ENCODE measurements at regions not wholly inside any gene's neighbourhood (a gene's known extent, or its start where the extent isn't known, plus 50 kb on each side); places are given as distances from the start of the nearest gene placed in this dataset.
A peak's percentile ranks its signal among the peaks of the same experiment; 100 is the strongest.

DNA sequence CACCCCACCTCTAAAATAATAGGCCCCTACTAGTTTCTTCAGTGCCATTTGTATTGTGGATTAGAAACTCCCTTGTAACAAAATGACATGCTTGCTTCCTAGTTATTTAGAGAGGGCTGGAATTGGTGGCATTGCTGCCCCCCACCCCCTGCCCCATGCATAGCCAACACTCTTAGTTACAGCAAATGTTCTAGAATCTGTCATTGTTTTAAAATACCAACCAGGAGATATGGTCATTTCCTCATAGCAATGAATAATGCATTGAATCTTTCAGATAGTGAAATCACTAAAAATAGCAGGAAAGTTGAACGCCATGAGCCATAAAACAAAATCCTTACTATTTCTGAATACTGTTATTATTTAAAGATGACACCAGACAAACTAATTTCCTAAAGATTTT, 292.5 kb downstream of the ARPP21 start:
- no peaks in the 10 kb centered on the region for H3K36me3 ChIP-seq (ENCODE audit: insufficient read depth, low read length)
- H4K20me1 ChIP-seq (ENCODE audit: insufficient read depth, low read depth, low read length): no peaks in the 10 kb centered on the region
- no peaks in the 10 kb centered on the region for H3K9me3 ChIP-seq (ENCODE audit: low read length)
- no peak overlapping the region for H3K27ac ChIP-seq (ENCODE audit: low read length)
- H3K4me3 ChIP-seq (ENCODE audit: low read length): no peak overlapping the region
- H3K9ac ChIP-seq (ENCODE audit: low read length): no peak overlapping the region
- H3K9me2 ChIP-seq (replicated peaks; ENCODE audit: insufficient read depth, low read length): no peaks in the 10 kb centered on the region
- no peaks in the 10 kb centered on the region for H3K79me2 ChIP-seq (ENCODE audit: low read length)
- no peaks in the 10 kb centered on the region for H3K4me1 ChIP-seq (ENCODE audit: low read length)
- H2AFZ ChIP-seq (ENCODE audit: low read length): no peak overlapping the region
- no peaks in the 10 kb centered on the region for H3K27me3 ChIP-seq (ENCODE audit: low read length)
- no peak overlapping the region for H3K4me2 ChIP-seq (ENCODE audit: low read depth, low read length, poor library complexity, severe bottlenecking)
- DNase-seq: no peak

DNA sequence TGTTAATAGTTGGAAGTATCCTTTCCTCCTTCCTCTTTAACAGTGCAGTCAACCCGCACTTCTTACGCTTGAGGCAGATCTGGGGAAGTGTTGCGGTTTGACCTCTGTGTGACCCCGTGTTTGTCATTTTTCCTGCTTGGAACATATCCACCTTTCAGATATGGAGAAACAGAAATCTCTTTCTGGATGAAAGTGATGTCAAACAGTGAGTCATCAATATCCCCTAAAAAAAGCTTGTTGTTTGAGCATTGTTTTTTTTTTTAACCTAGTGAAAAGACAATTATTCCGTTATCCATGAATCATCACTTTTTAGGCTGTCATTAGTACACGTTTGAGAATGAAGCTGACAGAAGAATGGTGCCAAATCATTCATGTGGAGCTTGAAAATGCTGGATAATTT, 293.7 kb downstream of the ARPP21 start:
- Histone ChIP-seq H3K79me2 (ENCODE audit: low read length) (no peaks in the 10 kb centered on the region), H3K4me3 (ENCODE audit: low read length) (no peak overlapping the region), H4K20me1 (ENCODE audit: insufficient read depth, low read depth, low read length) (no peaks in the 10 kb centered on the region), H3K9ac (ENCODE audit: low read length) (no peak overlapping the region), H3K27me3 (ENCODE audit: low read length) (no peaks in the 10 kb centered on the region), H2AFZ (ENCODE audit: low read length) (no peak overlapping the region), H3K27ac (ENCODE audit: low read length) (no peak overlapping the region), H3K4me2 (ENCODE audit: low read depth, low read length, poor library complexity, severe bottlenecking) (no peak overlapping the region), H3K9me2 (replicated peaks; ENCODE audit: insufficient read depth, low read length) (no peaks in the 10 kb centered on the region), H3K36me3 (ENCODE audit: insufficient read depth, low read length) (no peaks in the 10 kb centered on the region), H3K4me1 (ENCODE audit: low read length) (no peaks in the 10 kb centered on the region), H3K9me3 (ENCODE audit: low read length) (no peaks in the 10 kb centered on the region)
- no peak for DNase-seq

DNA sequence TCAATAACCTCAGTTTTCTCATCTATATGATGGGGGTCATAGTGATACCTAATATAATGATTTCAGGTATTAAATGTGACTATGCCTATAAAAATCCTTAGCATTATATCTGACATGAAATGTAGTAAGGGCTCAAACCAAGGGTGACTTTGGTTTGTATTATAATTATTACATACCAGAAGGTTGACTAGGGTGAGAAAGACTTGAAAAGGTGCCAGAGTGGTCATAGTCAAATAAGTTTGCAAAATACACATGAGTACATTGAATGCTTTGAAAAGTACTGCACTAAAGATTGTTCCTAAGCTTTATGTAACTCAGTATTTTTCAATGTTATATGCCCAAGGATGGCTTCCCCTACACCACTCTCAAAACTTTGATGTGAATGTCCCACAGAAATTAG, 297.2 kb downstream of the ARPP21 start:
- Histone ChIP-seq H3K79me2 (ENCODE audit: low read length) (no peaks in the 10 kb centered on the region), H3K4me3 (ENCODE audit: low read length) (no peak overlapping the region), H3K36me3 (ENCODE audit: insufficient read depth, low read length) (no peaks in the 10 kb centered on the region)

DNA sequence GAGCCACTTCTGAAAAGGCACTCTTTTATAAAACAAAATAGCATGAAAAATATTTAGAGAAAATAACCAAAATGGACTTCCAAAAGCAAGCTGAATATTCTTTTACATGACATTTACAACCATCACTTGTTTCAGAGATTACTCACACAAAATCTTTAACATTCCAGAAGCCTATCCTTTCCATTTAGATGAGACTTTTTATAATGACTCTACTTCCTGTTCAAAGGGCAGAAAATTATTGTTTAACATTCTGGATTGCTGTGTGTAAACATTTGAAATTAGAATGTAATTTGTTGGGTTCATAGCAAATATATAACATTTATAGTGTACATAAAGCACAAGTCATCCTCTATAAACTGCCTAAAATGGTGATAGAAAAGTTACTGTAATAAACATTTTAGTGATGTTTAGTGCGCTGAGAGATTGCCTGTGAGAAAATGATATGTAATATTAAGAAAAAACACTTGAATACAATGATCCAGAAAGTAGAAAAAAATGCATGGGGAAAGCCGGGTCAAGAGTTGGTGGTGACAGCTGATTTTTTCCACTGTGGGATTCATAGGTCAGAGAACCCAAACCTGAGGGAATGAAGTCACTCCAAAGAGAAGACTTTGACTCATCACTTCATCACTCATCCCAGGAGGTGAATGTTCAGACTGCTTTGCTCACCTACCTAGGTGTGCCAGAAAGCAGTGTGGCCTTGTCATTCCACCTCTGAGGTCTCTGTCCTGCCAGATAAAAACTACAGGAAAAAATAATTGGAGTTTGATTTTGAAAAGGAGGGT, 305.8 kb downstream of the ARPP21 start:
- Histone ChIP-seq H4K20me1 (ENCODE audit: insufficient read depth, low read depth, low read length) (no peaks in the 10 kb centered on the region), H3K4me1 (ENCODE audit: low read length) (no peaks in the 10 kb centered on the region), H3K9ac (ENCODE audit: low read length) (no peak overlapping the region), H2AFZ (ENCODE audit: low read length) (no peak overlapping the region), H3K9me3 (ENCODE audit: low read length) (no peaks in the 10 kb centered on the region), H3K79me2 (ENCODE audit: low read length) (no peaks in the 10 kb centered on the region), H3K4me3 (ENCODE audit: low read length) (no peak overlapping the region), H3K9me2 (replicated peaks; ENCODE audit: insufficient read depth, low read length) (no peaks in the 10 kb centered on the region), H3K36me3 (ENCODE audit: insufficient read depth, low read length) (no peaks in the 10 kb centered on the region), H3K4me2 (ENCODE audit: low read depth, low read length, poor library complexity, severe bottlenecking) (no peak overlapping the region), H3K27ac (ENCODE audit: low read length) (no peak overlapping the region), H3K27me3 (ENCODE audit: low read length) (no peaks in the 10 kb centered on the region)
- no peak for DNase-seq

More for the DNA sequence above, 297.2 kb downstream of the ARPP21 start:
- no peaks in the 10 kb centered on the region for H3K27me3 ChIP-seq (ENCODE audit: low read length)
- H4K20me1 ChIP-seq (ENCODE audit: insufficient read depth, low read depth, low read length): no peaks in the 10 kb centered on the region
- no peaks in the 10 kb centered on the region for H3K4me1 ChIP-seq (ENCODE audit: low read length)
- no peaks in the 10 kb centered on the region for H3K9me2 ChIP-seq (replicated peaks; ENCODE audit: insufficient read depth, low read length)
- DNase-seq: no peak
- no peaks in the 10 kb centered on the region for H3K9me3 ChIP-seq (ENCODE audit: low read length)
- no peak overlapping the region for H3K4me2 ChIP-seq (ENCODE audit: low read depth, low read length, poor library complexity, severe bottlenecking)
- H2AFZ ChIP-seq (ENCODE audit: low read length): no peak overlapping the region
- H3K9ac ChIP-seq (ENCODE audit: low read length): no peak overlapping the region
- no peak overlapping the region for H3K27ac ChIP-seq (ENCODE audit: low read length)

DNA sequence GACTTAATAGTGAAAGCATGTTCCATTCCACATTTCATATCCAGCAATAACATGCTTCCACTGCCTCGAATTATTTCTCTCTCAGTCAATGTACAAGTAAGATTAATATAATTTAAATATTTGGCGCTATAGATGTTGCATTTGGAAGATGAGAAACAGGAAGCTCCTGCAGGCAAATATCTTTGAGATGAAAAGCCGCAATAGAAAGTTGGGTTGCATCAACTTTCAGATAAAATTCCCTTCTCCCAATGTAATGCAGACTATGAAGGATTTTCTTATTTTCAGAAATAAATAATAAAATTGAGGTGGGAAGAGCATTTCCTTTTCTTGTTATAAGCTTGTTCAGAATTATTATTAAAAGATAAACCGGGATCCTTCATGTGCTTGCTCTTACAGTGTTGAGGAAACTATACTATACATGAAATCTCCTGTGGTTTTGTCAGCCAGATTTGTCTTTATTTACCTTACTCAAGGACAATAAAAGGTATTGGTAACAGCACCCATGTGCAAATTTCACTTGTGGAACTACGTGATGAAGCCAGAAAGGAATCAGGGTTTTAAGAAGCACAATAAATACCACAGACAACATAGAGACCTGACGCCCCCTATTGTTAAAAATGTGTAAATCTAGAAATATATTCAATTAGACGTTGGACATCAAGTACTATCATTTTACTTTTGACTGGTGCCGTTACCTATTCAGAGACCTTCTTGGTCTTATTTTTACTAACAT, 307.0 kb downstream of the ARPP21 start:
- H3K4me3 ChIP-seq (ENCODE audit: low read length): no peak overlapping the region
- DNase-seq: peak; percentile 65
- no peak overlapping the region for H2AFZ ChIP-seq (ENCODE audit: low read length)
- H3K9me3 ChIP-seq (ENCODE audit: low read length): no peaks in the 10 kb centered on the region
- H3K27me3 ChIP-seq (ENCODE audit: low read length): no peaks in the 10 kb centered on the region
- H3K4me1 ChIP-seq (ENCODE audit: low read length): no peaks in the 10 kb centered on the region
- no peaks in the 10 kb centered on the region for H3K36me3 ChIP-seq (ENCODE audit: insufficient read depth, low read length)
- no peaks in the 10 kb centered on the region for H3K79me2 ChIP-seq (ENCODE audit: low read length)
- H4K20me1 ChIP-seq (ENCODE audit: insufficient read depth, low read depth, low read length): no peaks in the 10 kb centered on the region
- H3K27ac ChIP-seq (ENCODE audit: low read length): no peak overlapping the region
- no peak overlapping the region for H3K4me2 ChIP-seq (ENCODE audit: low read depth, low read length, poor library complexity, severe bottlenecking)
- H3K9ac ChIP-seq (ENCODE audit: low read length): no peak overlapping the region
- H3K9me2 ChIP-seq (replicated peaks; ENCODE audit: insufficient read depth, low read length): no peaks in the 10 kb centered on the region

DNA sequence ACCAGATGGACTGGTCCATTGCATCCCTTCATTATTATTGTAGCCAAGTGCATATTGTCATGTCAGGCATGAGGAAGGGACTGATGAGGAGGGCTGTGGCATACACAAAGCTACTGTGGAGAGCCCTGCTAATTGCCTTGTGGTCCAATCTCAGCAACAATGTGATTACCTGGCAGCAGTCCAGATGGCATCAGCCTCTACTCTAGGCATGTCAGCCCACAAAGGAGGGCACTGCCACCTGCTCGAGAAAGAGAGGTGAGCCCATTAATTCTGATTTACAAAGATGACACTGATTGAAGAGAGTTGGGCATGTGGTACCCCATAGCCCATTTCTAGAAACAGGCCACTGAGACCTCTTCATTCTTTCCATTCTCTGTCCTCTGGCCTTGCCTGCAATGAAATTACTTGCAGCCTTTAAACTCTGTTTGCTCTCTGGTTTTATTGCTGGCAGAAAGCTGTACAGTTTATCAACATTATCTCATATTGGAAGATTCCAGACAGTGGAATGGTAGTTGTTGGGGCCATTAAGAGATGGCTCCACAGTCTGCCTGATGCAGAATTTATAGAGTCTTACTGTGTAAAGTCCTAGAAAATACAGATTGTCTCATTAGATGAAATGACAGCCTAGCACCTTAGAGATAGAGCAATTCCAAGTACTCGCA, 307.7 kb downstream of the ARPP21 start:
- no peaks in the 10 kb centered on the region for H3K27me3 ChIP-seq (ENCODE audit: low read length)
- H3K79me2 ChIP-seq (ENCODE audit: low read length): no peaks in the 10 kb centered on the region
- H3K4me3 ChIP-seq (ENCODE audit: low read length): no peak overlapping the region
- H3K4me2 ChIP-seq (ENCODE audit: low read depth, low read length, poor library complexity, severe bottlenecking): no peak overlapping the region
- no peak overlapping the region for H3K9ac ChIP-seq (ENCODE audit: low read length)
- H2AFZ ChIP-seq (ENCODE audit: low read length): no peak overlapping the region
- no peak overlapping the region for H3K27ac ChIP-seq (ENCODE audit: low read length)
- H3K36me3 ChIP-seq (ENCODE audit: insufficient read depth, low read length): no peaks in the 10 kb centered on the region
- H4K20me1 ChIP-seq (ENCODE audit: insufficient read depth, low read depth, low read length): no peaks in the 10 kb centered on the region
- no peaks in the 10 kb centered on the region for H3K9me2 ChIP-seq (replicated peaks; ENCODE audit: insufficient read depth, low read length)
- no peak for DNase-seq
- no peaks in the 10 kb centered on the region for H3K4me1 ChIP-seq (ENCODE audit: low read length)
- no peaks in the 10 kb centered on the region for H3K9me3 ChIP-seq (ENCODE audit: low read length)

DNA sequence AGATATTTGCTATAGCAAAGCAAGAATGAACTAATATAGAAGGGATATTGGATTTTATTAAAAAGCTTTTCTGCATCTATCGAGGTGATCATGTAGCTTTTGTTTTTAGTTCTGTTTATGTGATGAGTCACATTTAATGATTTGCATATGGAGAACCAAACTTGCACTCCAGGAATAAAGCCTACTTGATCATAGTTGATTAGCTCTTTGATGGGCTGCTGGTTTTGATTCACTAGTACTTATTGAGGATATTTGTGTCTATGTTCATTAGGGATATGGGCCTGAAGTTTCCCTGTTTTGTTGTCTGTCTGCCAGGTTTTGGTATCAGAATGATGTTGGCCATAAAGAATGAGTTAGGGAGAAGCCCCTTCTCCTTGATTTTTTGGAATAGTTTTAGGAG, 310.7 kb downstream of the ARPP21 start:
- Histone ChIP-seq H4K20me1 (ENCODE audit: insufficient read depth, low read depth, low read length) (no peaks in the 10 kb centered on the region), H3K79me2 (ENCODE audit: low read length) (no peaks in the 10 kb centered on the region), H3K9ac (ENCODE audit: low read length) (no peak overlapping the region), H3K27ac (ENCODE audit: low read length) (no peak overlapping the region), H3K4me2 (ENCODE audit: low read depth, low read length, poor library complexity, severe bottlenecking) (no peak overlapping the region), H3K4me3 (ENCODE audit: low read length) (no peak overlapping the region), H3K36me3 (ENCODE audit: insufficient read depth, low read length) (no peaks in the 10 kb centered on the region), H3K9me2 (replicated peaks; ENCODE audit: insufficient read depth, low read length) (no peaks in the 10 kb centered on the region), H3K27me3 (ENCODE audit: low read length) (no peaks in the 10 kb centered on the region), H3K4me1 (ENCODE audit: low read length) (no peaks in the 10 kb centered on the region), H3K9me3 (ENCODE audit: low read length) (no peaks in the 10 kb centered on the region), H2AFZ (ENCODE audit: low read length) (no peak overlapping the region)
- no peak for DNase-seq

DNA sequence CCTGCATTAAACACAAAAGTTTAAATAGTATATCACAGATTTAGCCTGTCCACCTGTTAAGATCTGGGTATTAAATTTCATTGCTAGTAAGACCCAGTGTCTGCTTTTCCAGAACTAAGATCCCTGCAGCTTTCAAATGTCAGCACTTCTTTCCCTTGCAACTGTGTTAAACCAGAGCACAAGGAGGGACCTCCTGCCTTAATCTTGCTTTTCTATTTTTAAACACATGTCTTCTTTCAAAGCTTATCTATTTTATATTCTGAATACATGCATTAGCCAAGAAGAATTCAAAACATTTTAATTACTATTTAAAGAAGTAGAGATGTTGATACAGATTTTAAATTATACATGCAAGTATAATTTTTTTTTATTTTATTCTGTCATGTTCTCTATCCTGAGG, 315.1 kb downstream of the ARPP21 start:
- Histone ChIP-seq H3K4me2 (ENCODE audit: low read depth, low read length, poor library complexity, severe bottlenecking) (no peak overlapping the region), H3K9me3 (ENCODE audit: low read length) (no peaks in the 10 kb centered on the region), H3K27me3 (ENCODE audit: low read length) (no peaks in the 10 kb centered on the region), H3K4me1 (ENCODE audit: low read length) (no peaks in the 10 kb centered on the region), H2AFZ (ENCODE audit: low read length) (no peak overlapping the region), H4K20me1 (ENCODE audit: insufficient read depth, low read depth, low read length) (no peaks in the 10 kb centered on the region), H3K4me3 (ENCODE audit: low read length) (no peak overlapping the region), H3K9me2 (replicated peaks; ENCODE audit: insufficient read depth, low read length) (no peaks in the 10 kb centered on the region), H3K36me3 (ENCODE audit: insufficient read depth, low read length) (no peaks in the 10 kb centered on the region), H3K9ac (ENCODE audit: low read length) (no peak overlapping the region), H3K79me2 (ENCODE audit: low read length) (no peaks in the 10 kb centered on the region), H3K27ac (ENCODE audit: low read length) (no peak overlapping the region)
- no peak for DNase-seq

Data from Karpas-422 (cell line).